ENCODE measurements at regions not wholly inside any gene's neighbourhood (a gene's known extent, or its start where the extent isn't known, plus 50 kb on each side); places are given as distances from the start of the nearest gene placed in this dataset.

- TF ChIP-seq ESRRA (IDR thresholded peaks at IDR 0.05; ENCODE audit: low read length) (no peak), SREBF1 (IDR thresholded peaks at IDR 0.05; ENCODE audit: low read length) (no peak), EZH2 (IDR thresholded peaks at IDR 0.05; ENCODE audit: borderline replicate concordance, control insufficient read depth, low read depth, low read length) (no peak), TCF7 (IDR thresholded peaks at IDR 0.05; ENCODE audit: borderline replicate concordance) (no peak), JUNB (IDR thresholded peaks at IDR 0.05) (no peak), BRCA1 (IDR thresholded peaks at IDR 0.05; ENCODE audit: low read depth, low read length) (no peak)
- TF ChIP-seq, protein P1, sequence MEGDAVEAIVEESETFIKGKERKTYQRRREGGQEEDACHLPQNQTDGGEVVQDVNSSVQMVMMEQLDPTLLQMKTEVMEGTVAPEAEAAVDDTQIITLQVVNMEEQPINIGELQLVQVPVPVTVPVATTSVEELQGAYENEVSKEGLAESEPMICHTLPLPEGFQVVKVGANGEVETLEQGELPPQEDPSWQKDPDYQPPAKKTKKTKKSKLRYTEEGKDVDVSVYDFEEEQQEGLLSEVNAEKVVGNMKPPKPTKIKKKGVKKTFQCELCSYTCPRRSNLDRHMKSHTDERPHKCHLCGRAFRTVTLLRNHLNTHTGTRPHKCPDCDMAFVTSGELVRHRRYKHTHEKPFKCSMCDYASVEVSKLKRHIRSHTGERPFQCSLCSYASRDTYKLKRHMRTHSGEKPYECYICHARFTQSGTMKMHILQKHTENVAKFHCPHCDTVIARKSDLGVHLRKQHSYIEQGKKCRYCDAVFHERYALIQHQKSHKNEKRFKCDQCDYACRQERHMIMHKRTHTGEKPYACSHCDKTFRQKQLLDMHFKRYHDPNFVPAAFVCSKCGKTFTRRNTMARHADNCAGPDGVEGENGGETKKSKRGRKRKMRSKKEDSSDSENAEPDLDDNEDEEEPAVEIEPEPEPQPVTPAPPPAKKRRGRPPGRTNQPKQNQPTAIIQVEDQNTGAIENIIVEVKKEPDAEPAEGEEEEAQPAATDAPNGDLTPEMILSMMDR (IDR thresholded peaks at IDR 0.05 in 2 of 3, conservative IDR thresholded peaks at IDR 0.05 in 1 of 3; ENCODE audit: control insufficient read depth in 2 of 3, extremely low read depth in 1 of 3, insufficient read depth in 1 of 3, low read depth in 3 of 3, low read length in 3 of 3), result no peak
Measured at GRCh38 chr20:16902662-16903061, 154.5 kb downstream of the OTOR start.
